HG03139 (cell line): ENCODE measurements at regions not wholly inside any gene's neighbourhood (a gene's known extent, or its start where the extent isn't known, plus 50 kb on each side); places are given as distances from the start of the nearest gene placed in this dataset.

Source experiments
- ATAC-seq: cut with Tn5 transposase; IDR thresholded peaks from one replicate; pipeline ENCODE4 v1.9.1; 2021; ENCODE audit not compliant: unreplicated experiment

- ATAC-seq: no peak
Measured at GRCh38 chr17:12287953-12288352, 267.3 kb downstream of the MAP2K4 start.

GRCh38 chr17:12290207-12290606, 269.5 kb downstream of the MAP2K4 start:
- ATAC-seq: no peak

- ATAC-seq: no peak
Measured at GRCh38 chr17:12296209-12296625, 275.5 kb downstream of the MAP2K4 start.

- ATAC-seq: no peak
Measured at GRCh38 chr17:12301551-12301950, 280.9 kb downstream of the MAP2K4 start.

- ATAC-seq: no peak
Measured at GRCh38 chr17:12302711-12303110, 282.0 kb downstream of the MAP2K4 start.

GRCh38 chr17:12310811-12311210, 290.1 kb downstream of the MAP2K4 start:
- no peak for ATAC-seq

- no peak for ATAC-seq
Measured at GRCh38 chr17:12312692-12313091, 292.0 kb downstream of the MAP2K4 start.

GRCh38 chr17:12313786-12314185, 293.1 kb downstream of the MAP2K4 start:
- no peak for ATAC-seq

- no peak for ATAC-seq
Measured at GRCh38 chr17:12316021-12316420, 295.3 kb downstream of the MAP2K4 start.

- no peak for ATAC-seq
Measured at GRCh38 chr17:12318571-12319266, 298.0 kb downstream of the MAP2K4 start.

GRCh38 chr17:12320286-12320685, 299.6 kb downstream of the MAP2K4 start:
- no peak for ATAC-seq

- no peak for ATAC-seq
Measured at GRCh38 chr17:12328204-12328603, 307.5 kb downstream of the MAP2K4 start.

- ATAC-seq: no peak
Measured at GRCh38 chr17:12330456-12330855, 309.8 kb downstream of the MAP2K4 start.

GRCh38 chr17:12341328-12341727, 320.7 kb downstream of the MAP2K4 start:
- ATAC-seq: no peak

- ATAC-seq: no peak
Measured at GRCh38 chr17:12342161-12342560, 321.5 kb downstream of the MAP2K4 start.

- no peak for ATAC-seq
Measured at GRCh38 chr17:12342609-12343435, 322.1 kb downstream of the MAP2K4 start.

- no peak for ATAC-seq
Measured at GRCh38 chr17:12348476-12348875, 317.2 kb upstream of the MYOCD start.

- no peak for ATAC-seq
Measured at GRCh38 chr17:12349297-12349696, 316.4 kb upstream of the MYOCD start.

- no peak for ATAC-seq
Measured at GRCh38 chr17:12352127-12352526, 313.6 kb upstream of the MYOCD start.

GRCh38 chr17:12357600-12357999, 308.1 kb upstream of the MYOCD start:
- ATAC-seq: no peak

GRCh38 chr17:12358477-12358876, 307.2 kb upstream of the MYOCD start:
- ATAC-seq: no peak

GRCh38 chr17:12362853-12363455, 302.7 kb upstream of the MYOCD start:
- no peak for ATAC-seq
